GM12878 (cell line): ENCODE measurements at regions not wholly inside any gene's neighbourhood (a gene's known extent, or its start where the extent isn't known, plus 50 kb on each side); places are given as distances from the start of the nearest gene placed in this dataset.

Experiments used
- ATAC-seq: fragments of 200-7000 bp; cut with Tn5 transposase; 3 replicates; pipeline ENCODE4 v1.9.1; 2020; ENCODE audit warnings: mild to moderate bottlenecking, moderate library complexity
- BruUV-seq: library from RNA; stranded (reverse); fragments of 400-500 nt; replicated peaks from 2 replicates; lab custom pipeline; 2021; lab: Mats Ljungman, UMichigan
- CTCF ChIA-PET: fragments of 300-600 bp; sonication (Branson Sonifier 250); formaldehyde crosslinking; extraction: SDS; loops from one replicate; lab custom pipeline; 2021; ENCODE audit warnings: inconsistent platforms; lab: Yijun Ruan, JAX
- POLR2A ChIA-PET: fragments of 350-600 bp; formaldehyde crosslinking; extraction: SDS; loops from one replicate; lab custom pipeline; 2021; ENCODE audit warnings: inconsistent platforms; lab: Charles Lee
- RAD21 ChIA-PET: fragments of 300-600 bp; sonication (Branson Sonifier 250); formaldehyde crosslinking; loops from one replicate; lab custom pipeline; 2023; ENCODE audit warnings: antibody characterized with exemption; ENCODE audit not compliant: unreplicated experiment; lab: Charles Lee
- SMC1A ChIA-PET: fragments of 300-600 bp; sonication (Branson Sonifier 250); formaldehyde crosslinking; loops from one replicate; lab custom pipeline; 2023; ENCODE audit not compliant: unreplicated experiment, uncharacterized antibody; lab: Charles Lee
- DNase-seq: peaks from one replicate; pipeline ENCODE4 v3.0.0-alpha.2; 2011; ENCODE audit warnings: low read depth, low spot score
- FAIRE-seq: peaks from 3 replicates; lab custom pipeline; 2011; peaks lifted over from hg19 to GRCh38; lab: Jason Lieb, UNC
- H2AFZ ChIP-seq: 2 replicates; pipeline ENCODE4 v1.6.0; 2011; ENCODE audit warnings: low read depth, low read length, control low read depth; ENCODE audit not compliant: control insufficient read depth
- H3K27ac ChIP-seq: 2 replicates; pipeline ENCODE4 v1.5.1; 2011; ENCODE audit warnings: control low read depth; ENCODE audit not compliant: control insufficient read depth, insufficient read depth
- H3K27me3 ChIP-seq, 2 experiments: replicated peaks in 1 of 2; 2 replicates each; pipeline versions ENCODE4 v1.6.0 to v1.6.1; 2011; ENCODE audit warnings: low read length in 1 of 2; ENCODE audit not compliant: control insufficient read depth in 2 of 2, insufficient read depth in 2 of 2
- H3K36me3 ChIP-seq, 2 experiments: 2 replicates each; pipeline ENCODE4 v1.5.1; 2011; ENCODE audit warnings: low read length in 1 of 2; ENCODE audit not compliant: control insufficient read depth in 2 of 2, insufficient read depth in 2 of 2
- H3K4me1 ChIP-seq: 2 replicates; pipeline ENCODE4 v1.6.1; 2011; ENCODE audit warnings: mild to moderate bottlenecking, low read length, moderate library complexity, mixed read lengths; ENCODE audit not compliant: control insufficient read depth, insufficient read depth
- H3K4me2 ChIP-seq: 2 replicates; pipeline ENCODE4 v1.6.0; 2011; ENCODE audit warnings: control low read depth; ENCODE audit not compliant: control insufficient read depth, insufficient read depth
- H3K4me3 ChIP-seq: fragments of 200-600 bp; sonication (generic); 2 replicates; pipeline ENCODE4 v1.5.1; 2016
- H3K79me2 ChIP-seq: 2 replicates; pipeline ENCODE4 v1.6.0; 2011; ENCODE audit warnings: low read length; ENCODE audit not compliant: control insufficient read depth, insufficient read depth
- H3K9ac ChIP-seq: 2 replicates; pipeline ENCODE4 v1.8.0; 2011; ENCODE audit warnings: low read length, control low read depth, mixed read lengths; ENCODE audit not compliant: control insufficient read depth, insufficient read depth
- H3K9me3 ChIP-seq: replicated peaks from 3 replicates; pipeline ENCODE4 v1.5.1; 2011; ENCODE audit warnings: mild to moderate bottlenecking, low read length; ENCODE audit not compliant: control insufficient read depth, insufficient read depth
- H4K20me1 ChIP-seq: 2 replicates; pipeline ENCODE4 v1.6.0; 2011; ENCODE audit not compliant: control insufficient read depth, insufficient read depth
- DPF2 ChIP-seq: fragments of 450-650 bp; IDR thresholded peaks from 2 replicates; pipeline ENCODE4 v1.6.1; 2017; ENCODE audit warnings: mild to moderate bottlenecking
- ESRRA ChIP-seq: IDR thresholded peaks from 2 replicates; pipeline ENCODE4 v1.6.1; 2012; ENCODE audit warnings: mild to moderate bottlenecking, low read length, improper control_type of control experiment
- JUND ChIP-seq: IDR thresholded peaks from 2 replicates; pipeline ENCODE4 v1.6.1; 2012; ENCODE audit warnings: low read depth, mild to moderate bottlenecking, low read length, improper control_type of control experiment, moderate library complexity
- KAT2A ChIP-seq: conservative IDR thresholded peaks from 2 replicates; pipeline ENCODE4 v1.6.1; 2011; ENCODE audit warnings: low read depth, low read length; ENCODE audit not compliant: control insufficient read depth
- MEF2A ChIP-seq: IDR thresholded peaks from 2 replicates; pipeline ENCODE4 v1.6.1; 2011; ENCODE audit warnings: low read depth, mild to moderate bottlenecking, low read length, moderate library complexity; ENCODE audit not compliant: insufficient read depth
- MEF2B ChIP-seq: fragments of 450-650 bp; IDR thresholded peaks from 2 replicates; pipeline ENCODE4 v1.6.1; 2018; ENCODE audit warnings: mild to moderate bottlenecking, moderate library complexity; ENCODE audit not compliant: partially characterized antibody, poor library complexity, severe bottlenecking
- SREBF1 ChIP-seq: IDR thresholded peaks from 2 replicates; pipeline ENCODE4 v1.6.1; 2012; ENCODE audit warnings: mild to moderate bottlenecking, low read length
- SRF ChIP-seq, 2 experiments: IDR thresholded peaks; 2 replicates each; pipeline ENCODE4 v1.6.1; 2011; ENCODE audit warnings: low read depth in 2 of 2, low read length in 2 of 2, mild to moderate bottlenecking in 1 of 2, moderate library complexity in 1 of 2
- WGBS: methylation state at CpG from one replicate; pipeline ENCODE4 v1.1.6; 2016; ENCODE audit warnings: low lambda C conversion rate; ENCODE audit not compliant: insufficient replicate concordance, insufficient coverage; ENCODE audit errors: missing lambda C conversion rate; 5-methylcytosine and 5-hydroxymethylcytosine counted together
- in situ Hi-C: fragments of 300-500 bp; cut with MboI; formaldehyde crosslinking; loops from 9 replicates; pipeline ENCODE4 v1.14.3; 2018; ENCODE audit warnings: mixed read lengths
- intact Hi-C: fragments of 100-400 bp; cut with micrococcal nuclease; formaldehyde crosslinking; loops from one replicate; pipeline ENCODE4 v1.14.2; 2022; ENCODE audit not compliant: unreplicated experiment
- TF ChIP-seq, protein P1 (sequence below): IDR thresholded peaks from 2 replicates; pipeline ENCODE4 v1.6.1; 2011; ENCODE audit warnings: borderline replicate concordance, low read depth, mild to moderate bottlenecking, moderate library complexity, low read length; ENCODE audit not compliant: insufficient read depth, poor library complexity, severe bottlenecking
- TF ChIP-seq, protein P2 (sequence below): IDR thresholded peaks from 2 replicates; pipeline ENCODE4 v1.6.1; 2012; ENCODE audit warnings: low read length, inconsistent platforms
- TF ChIP-seq, protein P3 (sequence below): IDR thresholded peaks from 2 replicates; pipeline ENCODE4 v1.6.1; 2011; ENCODE audit warnings: low read depth, low read length, improper control_type of control experiment, borderline replicate concordance

GRCh38 chr16:54434859-54435258 lies 148.3 kb upstream of the IRX3 start:
- RAD21 ChIA-PET, result no interaction called here
- DNase-seq, result no peak
- H3K36me3 ChIP-seq, result no peaks in the 10 kb centered on the region
- H3K4me2 ChIP-seq, result no peak overlapping the region
- no peak overlapping the region for H3K9ac ChIP-seq
- CTCF ChIA-PET, result no interaction called here
- TF ChIP-seq JUND (no peak), SRF (IDR thresholded peaks at IDR 0.05; ENCODE audit: low read depth in 2 of 2, low read length in 2 of 2) (no peak), MEF2B (no peak), KAT2A (no peak), MEF2A (no peak), ESRRA (no peak), DPF2 (no peak), SREBF1 (no peak)
- TF ChIP-seq, protein P1, sequence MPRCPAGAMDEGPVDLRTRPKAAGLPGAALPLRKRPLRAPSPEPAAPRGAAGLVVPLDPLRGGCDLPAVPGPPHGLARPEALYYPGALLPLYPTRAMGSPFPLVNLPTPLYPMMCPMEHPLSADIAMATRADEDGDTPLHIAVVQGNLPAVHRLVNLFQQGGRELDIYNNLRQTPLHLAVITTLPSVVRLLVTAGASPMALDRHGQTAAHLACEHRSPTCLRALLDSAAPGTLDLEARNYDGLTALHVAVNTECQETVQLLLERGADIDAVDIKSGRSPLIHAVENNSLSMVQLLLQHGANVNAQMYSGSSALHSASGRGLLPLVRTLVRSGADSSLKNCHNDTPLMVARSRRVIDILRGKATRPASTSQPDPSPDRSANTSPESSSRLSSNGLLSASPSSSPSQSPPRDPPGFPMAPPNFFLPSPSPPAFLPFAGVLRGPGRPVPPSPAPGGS, result no peak
- TF ChIP-seq, protein P2, sequence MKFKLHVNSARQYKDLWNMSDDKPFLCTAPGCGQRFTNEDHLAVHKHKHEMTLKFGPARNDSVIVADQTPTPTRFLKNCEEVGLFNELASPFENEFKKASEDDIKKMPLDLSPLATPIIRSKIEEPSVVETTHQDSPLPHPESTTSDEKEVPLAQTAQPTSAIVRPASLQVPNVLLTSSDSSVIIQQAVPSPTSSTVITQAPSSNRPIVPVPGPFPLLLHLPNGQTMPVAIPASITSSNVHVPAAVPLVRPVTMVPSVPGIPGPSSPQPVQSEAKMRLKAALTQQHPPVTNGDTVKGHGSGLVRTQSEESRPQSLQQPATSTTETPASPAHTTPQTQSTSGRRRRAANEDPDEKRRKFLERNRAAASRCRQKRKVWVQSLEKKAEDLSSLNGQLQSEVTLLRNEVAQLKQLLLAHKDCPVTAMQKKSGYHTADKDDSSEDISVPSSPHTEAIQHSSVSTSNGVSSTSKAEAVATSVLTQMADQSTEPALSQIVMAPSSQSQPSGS, result no peak
- TF ChIP-seq, protein P3, sequence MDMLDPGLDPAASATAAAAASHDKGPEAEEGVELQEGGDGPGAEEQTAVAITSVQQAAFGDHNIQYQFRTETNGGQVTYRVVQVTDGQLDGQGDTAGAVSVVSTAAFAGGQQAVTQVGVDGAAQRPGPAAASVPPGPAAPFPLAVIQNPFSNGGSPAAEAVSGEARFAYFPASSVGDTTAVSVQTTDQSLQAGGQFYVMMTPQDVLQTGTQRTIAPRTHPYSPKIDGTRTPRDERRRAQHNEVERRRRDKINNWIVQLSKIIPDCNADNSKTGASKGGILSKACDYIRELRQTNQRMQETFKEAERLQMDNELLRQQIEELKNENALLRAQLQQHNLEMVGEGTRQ, result no peak
- H3K27ac ChIP-seq, result no peak overlapping the region
- WGBS, result 65% methylated on average over 1 of the region's 1 CpG
- SMC1A ChIA-PET, result no interaction called here
- in situ Hi-C loops (no loop called here), intact Hi-C loops (no loop called here)
- no TSS peak for BruUV-seq
- POLR2A ChIA-PET, result no interaction called here
- no peaks in the 10 kb centered on the region for H4K20me1 ChIP-seq
- no peaks in the 10 kb centered on the region for H3K79me2 ChIP-seq
- no peak for FAIRE-seq
- H2AFZ ChIP-seq, result no peak overlapping the region
- H3K9me3 ChIP-seq, result no peaks in the 10 kb centered on the region
- ATAC-seq, result no peak
- H3K4me1 ChIP-seq, result no peaks in the 10 kb centered on the region
- no peak overlapping the region for H3K4me3 ChIP-seq
- H3K27me3 ChIP-seq, result peaks cover 0 to 6% of the 10 kb centered on the region in 2 experiments; a peak in 1 of 4 replicates
